Hematopoietic multipotent progenitor cell treated with erythropoietin and hydrocortisone succinate and interleukin-3 and kit ligand, for 15 days (in vitro differentiated cells): ENCODE measurements at regions not wholly inside any gene's neighbourhood (a gene's known extent, or its start where the extent isn't known, plus 50 kb on each side); places are given as distances from the start of the nearest gene placed in this dataset.
"Not testable (repeated sequence)": the region's sequence is repeated elsewhere in the genome, so short reads cannot be mapped to it uniquely, and the experiment has no call there.

Source experiments
- DNase-seq: peaks from one replicate; pipeline ENCODE4 v3.0.0-alpha.2; 2015; ENCODE audit warnings: low spot score

- DNase-seq, result not testable (repeated sequence)
Measured at GRCh38 chr3:16077146-16077545, 97.3 kb upstream of the GALNT15 start.

- DNase-seq, result not testable (repeated sequence)
Measured at GRCh38 chr3:16077681-16078080, 96.8 kb upstream of the GALNT15 start.

GRCh38 chr3:16079519-16079918 lies 95.0 kb upstream of the GALNT15 start:
- no peak for DNase-seq

- DNase-seq, result no peak
Measured at GRCh38 chr3:16081661-16082060, 92.8 kb upstream of the GALNT15 start.

GRCh38 chr3:16084887-16085286 lies 89.6 kb upstream of the GALNT15 start:
- DNase-seq, result no peak

GRCh38 chr3:16085410-16085809 lies 89.1 kb upstream of the GALNT15 start:
- no peak for DNase-seq

GRCh38 chr3:16085884-16086608 lies 88.4 kb upstream of the GALNT15 start:
- no peak for DNase-seq

GRCh38 chr3:16086690-16087089 lies 87.8 kb upstream of the GALNT15 start:
- no peak for DNase-seq

- no peak for DNase-seq
Measured at GRCh38 chr3:16088496-16088895, 86.0 kb upstream of the GALNT15 start.

GRCh38 chr3:16089521-16089920 lies 85.0 kb upstream of the GALNT15 start:
- DNase-seq, result no peak

- DNase-seq, result no peak
Measured at GRCh38 chr3:16090024-16090423, 84.5 kb upstream of the GALNT15 start.

- no peak for DNase-seq
Measured at GRCh38 chr3:16090706-16091105, 83.8 kb upstream of the GALNT15 start.

- DNase-seq, result no peak
Measured at GRCh38 chr3:16092923-16093322, 81.6 kb upstream of the GALNT15 start.

GRCh38 chr3:16101295-16102186 lies 72.9 kb upstream of the GALNT15 start:
- no peak for DNase-seq

GRCh38 chr3:16102187-16102561 lies 72.3 kb upstream of the GALNT15 start:
- DNase-seq, result no peak

- DNase-seq, result no peak
Measured at GRCh38 chr3:16102905-16103364, 71.5 kb upstream of the GALNT15 start.

- DNase-seq, result no peak
Measured at GRCh38 chr3:16103472-16103871, 71.0 kb upstream of the GALNT15 start.

- DNase-seq, result no peak
Measured at GRCh38 chr3:16104156-16104555, 70.3 kb upstream of the GALNT15 start.

- no peak for DNase-seq
Measured at GRCh38 chr3:16106050-16106449, 68.4 kb upstream of the GALNT15 start.

GRCh38 chr3:16108424-16108823 lies 66.1 kb upstream of the GALNT15 start:
- DNase-seq, result no peak

GRCh38 chr3:16109929-16110328 lies 64.6 kb upstream of the GALNT15 start:
- DNase-seq, result no peak

- no peak for DNase-seq
Measured at GRCh38 chr3:16112910-16113504, 61.5 kb upstream of the GALNT15 start.

GRCh38 chr3:16113704-16114103 lies 60.8 kb upstream of the GALNT15 start:
- DNase-seq, result no peak
